COR-L47 (cell line): ENCODE measurements at regions not wholly inside any gene's neighbourhood (a gene's known extent, or its start where the extent isn't known, plus 50 kb on each side); places are given as distances from the start of the nearest gene placed in this dataset.
"Not testable (repeated sequence)": the region's sequence is repeated elsewhere in the genome, so short reads cannot be mapped to it uniquely, and the experiment has no call there.

Source experiments
- DNase-seq: peaks from one replicate; lab custom pipeline; 2025; lab: John Stamatoyannopoulos, UW

DNA sequence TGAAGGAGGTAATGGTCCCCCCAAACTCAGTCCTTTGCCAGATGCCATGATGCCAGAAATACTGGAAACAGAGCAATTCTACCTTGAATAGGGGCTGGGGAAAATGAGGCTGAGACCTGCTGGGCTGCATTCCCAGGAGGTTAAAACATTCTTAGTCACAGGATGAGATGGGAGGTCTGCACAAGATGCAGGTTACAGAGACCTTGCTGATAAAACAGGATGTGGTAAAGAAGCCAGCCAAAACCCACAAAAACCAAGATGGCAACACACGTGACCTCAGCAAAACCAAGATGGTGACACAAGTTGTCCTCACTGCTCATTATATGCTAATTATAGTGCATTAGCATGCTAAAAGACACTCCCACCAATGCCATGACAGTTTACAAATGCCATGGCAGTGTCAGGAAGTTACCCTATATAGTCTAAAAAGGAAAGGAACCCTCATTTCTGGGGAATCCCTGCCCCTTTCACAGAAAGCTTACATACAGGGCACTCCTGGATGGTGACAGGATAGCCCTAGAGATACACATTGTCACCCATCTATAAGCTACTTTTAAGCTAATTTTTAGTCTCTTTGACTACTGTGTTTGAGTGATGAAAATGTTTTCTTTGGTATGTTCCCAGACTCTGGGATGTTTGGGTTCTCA lies 979.7 kb downstream of the TBC1D32 start:
- DNase-seq = no peak

DNA sequence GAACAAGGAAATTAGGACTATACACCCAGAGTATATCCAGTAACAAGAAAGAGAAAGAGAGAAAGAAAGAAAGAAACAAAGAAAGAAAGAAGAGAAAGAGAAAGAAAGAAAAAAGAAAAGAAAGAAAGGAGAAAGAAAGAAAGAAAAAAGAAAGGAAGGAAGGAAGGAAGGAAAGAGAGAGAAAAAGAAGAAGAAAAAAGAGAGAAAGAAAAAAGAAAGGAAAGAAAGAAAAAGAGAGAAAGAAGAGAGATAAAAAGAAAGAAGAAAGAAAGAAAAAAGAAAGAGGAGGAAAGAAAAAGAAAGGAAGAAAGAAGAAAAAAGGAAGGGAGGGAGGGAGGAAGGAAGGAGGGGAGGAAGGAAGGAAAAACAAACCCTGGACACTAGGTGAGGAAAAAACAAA lies 981.8 kb downstream of the TBC1D32 start:
- no peak for DNase-seq

DNA sequence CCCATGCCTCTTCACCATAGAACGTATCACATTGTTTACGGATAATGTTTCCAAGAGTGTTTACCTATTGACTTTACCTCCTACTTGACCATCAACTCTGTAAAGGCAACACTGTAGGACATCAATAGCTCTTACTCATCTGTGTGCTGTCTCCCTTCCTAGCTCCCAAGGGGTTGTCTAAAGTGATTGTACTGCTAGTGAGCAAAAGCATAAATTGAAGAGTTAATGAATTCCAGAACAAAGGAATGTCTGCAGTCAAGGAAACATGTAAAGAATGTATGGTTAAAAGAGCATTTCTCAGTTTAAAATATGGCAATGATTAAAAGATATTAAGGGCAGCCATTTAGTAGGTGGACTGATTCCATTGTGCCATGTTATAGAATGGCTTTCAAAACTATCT lies 985.4 kb downstream of the TBC1D32 start:
- no peak for DNase-seq

DNA sequence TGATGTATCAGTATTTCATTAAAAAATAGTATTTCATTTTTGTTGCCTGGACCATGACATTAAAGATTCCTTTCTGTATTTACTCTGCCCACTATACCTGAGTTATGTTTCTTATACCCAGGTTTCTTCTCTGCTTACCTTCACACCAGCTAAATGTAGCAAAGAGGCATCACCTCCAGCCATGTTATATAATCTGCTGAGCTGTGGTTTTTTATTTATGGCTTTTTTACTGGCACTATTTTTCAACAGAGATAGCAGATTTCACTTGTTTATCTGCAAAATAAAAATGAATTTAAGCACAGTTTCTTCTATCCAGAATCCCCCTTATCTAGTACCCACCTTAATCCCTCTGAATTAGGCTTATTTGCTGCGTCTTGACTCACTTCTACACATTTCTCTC lies 979.0 kb upstream of the MAN1A1 start:
- no peak for DNase-seq

DNA sequence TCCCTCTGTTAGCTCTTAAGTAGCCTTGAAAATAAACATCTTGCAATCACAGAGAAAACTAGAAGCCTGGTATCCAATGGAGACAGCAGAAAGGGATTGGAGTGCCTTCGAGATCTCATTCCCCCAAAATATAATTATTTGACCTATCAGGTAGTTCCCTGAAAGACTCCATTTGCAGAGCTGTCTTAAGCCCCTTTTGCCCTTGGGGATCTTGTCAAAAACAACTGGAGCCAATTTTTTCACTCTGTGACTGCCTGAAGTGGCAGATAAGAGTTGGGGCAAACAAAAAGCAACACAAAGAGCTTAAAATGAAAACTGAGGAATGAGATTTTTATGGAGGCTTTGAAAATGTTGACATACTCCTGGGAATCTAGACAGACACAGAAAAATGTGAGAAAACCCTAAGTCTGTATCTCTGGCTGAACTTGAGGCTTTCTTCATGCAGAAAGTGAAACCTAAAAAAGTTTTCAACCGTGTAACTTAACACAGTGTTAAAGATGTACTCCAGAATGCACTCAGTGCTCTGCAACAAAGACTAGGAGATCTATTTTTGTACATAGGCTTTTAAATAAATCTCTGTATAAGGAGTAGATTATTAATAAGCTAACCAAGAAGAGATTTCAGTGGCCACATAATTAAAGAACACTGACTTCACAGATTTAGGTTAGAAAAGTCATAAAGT lies 971.1 kb upstream of the MAN1A1 start:
- DNase-seq = no peak

DNA sequence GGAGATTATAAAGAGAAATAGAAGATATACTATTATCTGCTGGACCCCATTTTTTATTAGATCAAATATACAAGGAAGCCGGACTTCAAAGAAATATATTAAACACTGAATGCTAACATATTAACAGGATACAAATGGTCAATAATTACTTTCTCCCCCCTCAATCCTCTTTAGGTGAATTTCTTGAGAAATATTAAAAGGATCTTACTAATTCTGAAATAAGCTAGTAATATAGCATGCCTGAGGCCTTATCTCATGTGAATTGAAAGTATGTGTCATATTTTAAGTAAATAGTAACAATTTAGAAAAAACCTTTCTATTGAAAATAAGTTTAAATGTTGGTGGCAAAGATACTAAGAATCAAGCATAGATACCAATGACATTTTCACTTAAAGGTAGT lies 954.7 kb upstream of the MAN1A1 start:
- DNase-seq = no peak

DNA sequence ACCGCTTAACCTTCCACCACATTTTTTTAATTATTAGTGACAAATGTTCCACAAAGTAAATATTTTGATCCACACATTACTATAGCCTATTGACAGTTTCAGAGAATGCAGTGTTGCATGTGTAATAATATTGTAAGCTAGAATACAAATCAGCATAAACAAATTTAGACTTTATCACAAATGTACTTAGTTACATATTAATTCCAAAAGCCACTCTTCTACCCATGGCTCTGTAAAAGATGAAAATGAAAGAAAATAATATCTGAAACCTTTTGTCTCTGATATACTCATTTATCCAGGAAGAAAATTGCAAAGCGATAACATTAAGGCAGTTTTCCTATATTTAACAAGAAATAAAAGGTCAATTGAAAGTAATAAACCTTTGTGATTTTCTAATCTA lies 954.0 kb upstream of the MAN1A1 start:
- DNase-seq = no peak

DNA sequence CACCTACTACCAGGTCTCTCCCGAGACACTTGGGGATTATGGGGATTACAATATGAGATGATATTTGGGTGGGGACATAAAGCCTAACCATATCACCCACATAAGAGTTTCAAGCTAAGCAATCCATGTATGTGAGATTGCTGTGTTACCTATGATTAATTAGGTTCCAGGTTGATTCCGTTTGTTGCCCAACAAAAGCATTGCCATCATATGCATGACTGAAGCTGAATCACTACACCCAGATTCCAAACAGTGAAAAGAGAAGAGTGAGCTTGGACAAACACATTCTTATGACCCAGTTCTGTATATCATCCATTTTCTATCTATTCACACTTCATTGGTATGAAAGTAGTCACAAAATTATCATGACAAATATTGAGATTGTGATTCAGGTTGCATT lies 952.5 kb upstream of the MAN1A1 start:
- DNase-seq = no peak

DNA sequence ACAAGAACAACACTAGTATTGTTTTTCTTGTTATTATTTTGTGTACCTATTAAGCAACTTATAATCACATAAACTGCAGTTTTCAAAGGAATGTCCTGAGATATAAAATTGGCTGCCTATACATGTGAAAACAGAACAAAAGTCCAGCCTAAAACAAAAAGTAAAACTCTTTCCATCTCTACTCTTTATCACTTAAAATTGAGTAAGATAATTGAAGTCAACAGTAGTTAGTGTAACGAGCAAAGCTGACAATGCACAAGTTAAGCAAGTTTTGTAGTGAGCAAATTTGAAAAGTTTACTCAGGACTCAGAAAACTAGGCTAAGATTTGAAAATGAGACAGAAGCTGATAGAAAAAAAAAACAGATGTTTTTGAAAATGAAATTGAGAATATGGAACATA lies 941.4 kb upstream of the MAN1A1 start:
- no peak for DNase-seq

DNA sequence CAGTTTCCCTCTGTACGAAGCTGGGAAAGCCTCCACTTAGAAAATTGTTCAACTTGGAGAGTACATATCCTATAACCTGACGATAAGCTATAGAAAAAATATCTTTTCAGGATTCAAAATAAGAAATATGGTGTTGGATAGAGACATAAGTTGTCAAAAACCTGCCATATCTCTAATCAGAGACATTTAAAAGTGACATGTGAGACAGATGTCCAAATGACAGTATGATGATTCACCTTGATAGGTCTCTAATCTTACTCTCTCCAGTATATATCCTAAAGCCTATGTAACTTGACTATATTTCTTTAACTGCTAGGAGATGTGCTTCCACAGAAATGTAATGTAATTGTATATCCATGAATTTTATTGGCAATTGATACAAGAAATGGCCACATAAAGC lies 932.4 kb upstream of the MAN1A1 start:
- DNase-seq = no peak

DNA sequence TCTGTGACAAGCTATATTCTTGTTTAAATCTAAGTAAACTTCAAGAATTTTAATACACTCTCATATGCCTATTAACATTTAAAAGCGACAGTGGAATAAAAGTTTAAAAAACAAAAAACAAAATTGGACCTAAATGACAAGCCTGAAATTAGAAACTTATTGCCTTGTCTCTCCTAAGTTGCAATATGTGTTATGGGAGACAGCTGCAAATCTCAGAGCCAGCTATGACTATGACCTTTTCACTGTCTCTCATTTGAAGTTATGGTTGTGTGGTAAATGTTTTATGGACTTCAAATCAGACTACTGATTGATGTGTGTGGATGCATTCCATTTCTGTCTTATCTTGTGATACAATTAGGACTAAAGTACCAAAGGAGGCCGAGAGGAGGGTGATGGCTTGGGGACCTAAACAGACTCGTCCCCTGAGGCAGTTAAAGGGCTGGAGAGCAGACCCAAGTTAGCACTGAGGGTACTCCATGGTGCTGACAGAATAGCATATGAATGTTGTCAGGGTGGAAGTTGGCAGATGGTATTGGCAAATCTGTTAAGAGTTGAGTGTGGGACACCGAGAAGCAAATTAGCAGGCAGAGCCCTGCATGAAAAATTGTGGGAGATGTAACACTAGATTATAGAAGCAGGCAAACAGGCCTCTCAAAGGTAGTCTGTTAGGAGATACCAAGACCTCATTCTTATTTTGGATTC lies 930.1 kb upstream of the MAN1A1 start:
- no peak for DNase-seq

DNA sequence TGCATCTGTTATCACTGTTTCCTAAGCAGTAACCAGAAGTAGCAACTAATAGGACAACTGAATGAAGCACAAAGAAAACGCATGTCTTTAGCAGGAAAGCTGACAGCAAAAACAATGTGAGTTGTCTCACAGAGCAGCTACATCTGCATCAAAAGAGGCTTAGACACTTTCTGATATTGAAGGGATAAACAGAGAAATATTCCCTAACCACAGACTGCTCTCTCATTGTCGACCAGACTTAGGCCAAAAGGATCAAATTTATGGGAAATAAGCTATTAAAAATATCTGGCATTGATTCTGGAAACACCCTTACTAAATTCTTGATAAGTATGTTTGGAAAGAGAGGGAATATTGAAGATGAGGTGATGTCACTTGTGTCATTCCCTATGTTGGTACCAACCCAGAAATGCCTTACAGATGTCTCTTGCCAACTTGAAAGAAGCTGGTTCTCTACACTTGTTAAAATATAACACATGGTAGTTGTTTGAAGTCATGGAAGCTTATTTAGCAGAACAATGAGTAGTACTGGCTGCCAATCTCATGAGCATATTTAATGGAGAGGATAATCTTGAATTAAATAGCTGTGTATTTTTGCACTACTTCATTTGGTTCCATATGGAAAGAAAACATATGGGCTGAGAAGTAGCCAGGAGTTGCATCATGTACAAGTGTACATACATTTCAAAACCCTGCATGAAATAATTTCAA lies 929.3 kb upstream of the MAN1A1 start:
- DNase-seq = no peak

DNA sequence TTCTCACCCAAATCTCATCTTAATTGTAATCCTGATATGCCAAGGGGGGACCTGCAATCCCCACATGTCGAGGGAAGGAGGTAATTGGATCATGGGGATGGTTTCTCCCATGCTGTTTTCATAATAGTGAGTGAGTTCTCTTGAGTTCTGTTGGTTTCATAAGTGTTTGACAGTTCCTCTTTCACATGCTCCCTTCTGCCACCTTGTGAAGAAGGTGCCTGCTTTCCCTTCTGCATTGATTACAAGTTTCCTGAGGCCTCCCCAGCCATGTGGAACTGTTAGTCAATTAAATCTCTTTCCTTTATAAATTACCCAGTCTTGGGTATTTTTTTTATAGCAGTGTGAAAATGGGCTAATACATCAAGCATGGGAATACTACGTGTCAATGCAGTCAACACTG lies 925.0 kb upstream of the MAN1A1 start:
- no peak for DNase-seq

DNA sequence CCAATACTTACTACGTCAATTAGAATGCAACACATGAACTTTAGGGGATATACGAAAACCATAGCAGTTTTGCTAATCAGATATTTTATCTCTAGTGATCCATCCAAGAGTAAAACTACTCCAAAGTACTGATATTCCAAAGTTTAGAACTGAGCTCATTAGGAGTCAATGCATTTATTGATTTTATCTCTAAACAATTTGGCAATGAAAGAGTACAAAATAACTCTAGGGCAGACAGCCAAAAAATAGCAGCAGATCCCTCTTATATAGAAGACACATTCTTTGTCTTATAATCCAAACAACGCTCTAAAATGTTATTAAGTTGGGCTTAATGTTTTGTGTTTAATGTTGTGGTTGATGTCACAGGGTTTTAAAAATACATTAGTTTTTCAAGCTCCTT lies 923.9 kb upstream of the MAN1A1 start:
- DNase-seq = no peak

DNA sequence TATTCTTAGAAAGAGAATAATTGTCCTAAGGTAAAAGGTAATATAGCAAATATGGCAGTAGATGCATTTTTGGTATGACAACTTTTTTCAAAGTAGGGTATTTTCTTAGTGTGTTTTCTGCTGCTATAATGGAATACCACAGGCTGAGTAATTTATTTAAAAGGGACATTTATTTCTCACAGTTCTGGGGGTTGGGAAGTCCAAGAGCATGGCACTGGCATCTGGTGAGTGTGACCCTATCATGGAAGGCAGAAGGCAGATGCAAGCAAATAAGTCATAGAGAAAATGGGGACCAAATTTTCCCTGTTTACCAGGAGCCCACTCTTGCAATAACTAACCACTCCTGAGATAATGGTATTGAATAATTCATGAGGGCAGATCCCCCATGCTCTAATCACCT lies 922.5 kb upstream of the MAN1A1 start:
- DNase-seq = no peak

DNA sequence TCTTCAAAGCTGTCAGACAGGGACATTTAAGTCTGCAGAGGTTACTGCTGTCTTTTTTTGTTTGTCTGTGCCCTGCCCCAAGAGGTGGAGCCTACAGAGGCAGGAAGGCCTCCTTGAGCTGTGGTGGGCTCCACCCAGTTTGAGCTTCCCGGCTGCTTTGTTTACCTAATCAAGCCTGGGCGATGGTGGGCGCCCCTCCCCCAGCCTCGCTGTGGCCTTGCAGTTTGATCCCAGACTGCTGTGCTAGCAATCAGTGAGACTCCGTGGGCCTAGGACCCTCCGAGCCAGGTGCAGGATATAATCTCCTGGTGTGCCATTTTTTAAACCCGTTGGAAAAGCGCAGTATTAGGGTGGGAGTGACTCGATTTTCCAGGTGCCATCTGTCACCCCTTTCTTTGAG lies 918.7 kb upstream of the MAN1A1 start:
- not testable (repeated sequence) for DNase-seq

DNA sequence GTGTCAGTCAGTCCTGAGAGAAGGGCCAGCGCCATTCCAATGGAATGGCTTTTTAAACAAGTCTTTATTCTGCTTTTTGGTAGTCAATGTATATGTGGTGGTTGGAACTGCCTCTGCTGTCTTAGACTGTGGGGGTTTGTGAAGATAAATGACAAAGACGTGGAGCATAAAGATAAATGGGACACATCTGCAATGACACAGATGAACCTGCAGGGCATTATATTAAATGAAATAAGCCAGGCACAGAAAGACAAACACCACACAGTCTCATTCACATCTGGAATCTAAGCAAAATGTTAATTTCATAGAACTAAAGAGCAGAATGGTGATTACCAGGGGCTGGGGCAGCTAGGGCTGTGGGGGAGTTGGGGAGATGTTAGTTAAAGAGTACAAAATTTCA lies 912.8 kb upstream of the MAN1A1 start:
- no peak for DNase-seq

DNA sequence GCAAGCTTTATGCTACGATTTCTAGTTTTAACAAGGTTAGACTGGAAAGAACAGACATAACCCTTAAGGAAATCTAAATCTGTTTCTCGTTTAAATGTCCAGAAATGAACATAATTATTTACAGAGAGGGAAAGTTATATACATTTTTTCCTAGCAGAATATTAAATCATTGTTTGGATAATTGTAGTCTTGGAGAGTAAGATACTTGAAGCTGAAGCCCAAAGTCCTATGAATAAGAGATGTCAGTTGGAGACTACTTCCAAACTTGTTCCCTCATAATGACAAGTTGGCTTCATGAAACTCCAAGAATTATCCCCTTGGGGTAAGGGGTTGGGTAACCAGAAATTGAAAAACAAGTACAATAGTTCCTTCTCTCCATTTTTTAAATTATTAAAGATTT lies 911.1 kb upstream of the MAN1A1 start:
- no peak for DNase-seq

DNA sequence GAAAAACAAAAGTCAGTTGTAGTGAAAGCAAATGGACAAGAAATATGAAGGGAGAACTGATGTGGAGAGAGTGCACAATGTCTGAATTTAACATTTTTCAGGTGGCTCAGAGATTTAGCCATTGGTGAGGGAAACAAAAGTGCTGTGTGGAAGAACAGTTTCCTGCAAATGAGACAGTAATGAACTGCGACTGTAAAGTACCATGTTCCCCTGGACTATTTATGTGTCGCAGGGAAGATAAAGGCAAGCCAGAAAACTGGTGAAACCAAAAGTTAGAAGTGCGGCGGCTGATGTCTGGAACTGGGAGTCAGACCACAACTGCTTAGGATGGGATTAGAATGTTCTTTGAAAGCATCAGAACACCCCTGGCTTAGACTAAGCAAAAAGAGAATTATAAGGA lies 905.1 kb upstream of the MAN1A1 start:
- no peak for DNase-seq

DNA sequence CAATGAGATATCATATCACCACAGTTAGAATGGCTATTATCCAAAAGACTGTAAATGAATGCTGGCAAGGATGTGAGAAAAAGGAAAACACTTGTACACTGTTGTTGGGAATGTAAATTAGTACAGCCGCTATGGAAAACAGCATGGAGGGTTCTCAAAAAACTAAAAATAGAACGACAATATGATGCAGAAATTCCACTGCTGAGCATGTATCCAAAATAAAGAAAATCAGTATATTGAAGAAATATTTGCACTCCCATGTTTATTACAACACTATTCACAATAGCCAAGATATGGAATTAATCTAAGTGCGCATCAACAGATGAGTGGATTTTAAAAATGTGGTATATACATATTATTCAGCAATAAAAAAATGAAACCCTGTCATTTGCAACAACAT lies 898.9 kb upstream of the MAN1A1 start:
- DNase-seq = no peak

DNA sequence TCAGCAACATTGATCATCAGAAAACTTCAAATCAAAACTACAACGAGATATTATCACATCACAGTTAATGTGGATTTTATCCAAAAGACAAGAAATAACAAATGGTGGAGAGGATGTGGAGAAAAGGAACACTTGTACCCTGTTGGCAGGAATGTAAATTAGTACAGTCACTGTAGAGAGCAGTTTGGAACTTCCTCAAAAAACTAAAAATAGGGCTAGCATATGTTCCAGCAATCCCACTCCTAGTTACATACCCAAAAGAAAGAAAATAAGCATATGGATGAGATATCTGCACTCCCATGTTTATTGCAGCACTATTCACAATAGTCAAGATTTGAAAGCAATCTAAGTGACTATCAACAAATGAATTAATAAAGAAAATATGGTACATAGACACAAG lies 887.7 kb upstream of the MAN1A1 start:
- no peak for DNase-seq

DNA sequence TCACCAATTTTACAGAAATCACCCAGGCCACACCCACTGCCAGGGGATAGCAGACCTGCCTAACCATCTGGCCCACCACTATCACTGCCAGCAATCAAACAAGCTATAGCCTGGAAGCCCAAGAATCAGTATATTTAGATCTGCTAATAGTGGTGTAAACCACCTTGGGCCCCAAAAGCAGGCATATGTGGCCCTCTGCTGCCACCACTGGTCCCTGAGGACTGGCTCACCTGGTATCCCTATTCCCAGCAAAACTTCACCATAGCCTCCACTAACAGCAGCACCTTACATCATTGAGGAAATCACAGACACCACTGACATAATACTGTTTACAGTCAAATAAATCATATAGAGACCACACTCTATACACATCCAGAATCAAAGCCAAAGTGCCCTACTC lies 880.4 kb upstream of the MAN1A1 start:
- no peak for DNase-seq

DNA sequence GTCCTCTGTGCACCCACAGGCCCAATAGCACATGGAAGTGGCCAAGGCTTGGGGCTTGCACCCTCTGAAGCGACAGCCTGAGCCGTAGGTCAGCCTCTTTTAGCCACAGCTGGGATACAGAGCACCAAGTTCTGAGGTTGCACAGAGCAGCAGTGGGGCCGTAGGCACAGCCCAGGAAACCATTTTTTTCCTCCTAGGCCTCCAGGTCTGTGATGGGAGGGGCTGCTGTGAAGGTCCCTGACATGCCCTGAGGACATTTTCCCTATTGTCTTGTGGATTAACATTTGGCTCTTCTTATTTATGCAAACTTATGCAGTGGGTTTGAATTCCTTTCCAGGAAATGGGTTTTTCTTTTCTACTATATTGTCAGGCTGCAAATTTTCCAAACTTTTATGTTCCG lies 878.7 kb upstream of the MAN1A1 start:
- DNase-seq = no peak
